ENCODE measurements at regions not wholly inside any gene's neighbourhood (a gene's known extent, or its start where the extent isn't known, plus 50 kb on each side); places are given as distances from the start of the nearest gene placed in this dataset.

- no peak for DNase-seq (ENCODE audit: low read depth)
Measured at GRCh38 chr16:72270531-72270930, 98.6 kb upstream of the PMFBP1 start.

- no peak for DNase-seq (ENCODE audit: low read depth)
Measured at GRCh38 chr16:72266836-72267235, 94.9 kb upstream of the PMFBP1 start.

GRCh38 chr16:72264771-72265170 is 92.8 kb upstream of the PMFBP1 start:
- DNase-seq (ENCODE audit: low read depth), result no peak

- no peak for DNase-seq (ENCODE audit: low read depth)
Measured at GRCh38 chr16:72262711-72263110, 90.8 kb upstream of the PMFBP1 start.

- DNase-seq (ENCODE audit: low read depth), result no peak
Measured at GRCh38 chr16:72261127-72261526, 89.2 kb upstream of the PMFBP1 start.

GRCh38 chr16:72256398-72257066 is 84.6 kb upstream of the PMFBP1 start:
- DNase-seq (ENCODE audit: low read depth), result no peak

- DNase-seq (ENCODE audit: low read depth), result no peak
Measured at GRCh38 chr16:72255786-72256185, 83.8 kb upstream of the PMFBP1 start.

GRCh38 chr16:72247821-72248253 is 75.9 kb upstream of the PMFBP1 start:
- no peak for DNase-seq (ENCODE audit: low read depth)

GRCh38 chr16:72246423-72246822 is 74.5 kb upstream of the PMFBP1 start:
- DNase-seq (ENCODE audit: low read depth), result no peak

GRCh38 chr16:72244853-72245252 is 72.9 kb upstream of the PMFBP1 start:
- DNase-seq (ENCODE audit: low read depth), result no peak

GRCh38 chr16:72243621-72244020 is 71.7 kb upstream of the PMFBP1 start:
- no peak for DNase-seq (ENCODE audit: low read depth)

- no peak for DNase-seq (ENCODE audit: low read depth)
Measured at GRCh38 chr16:72242757-72243156, 70.8 kb upstream of the PMFBP1 start.

- DNase-seq (ENCODE audit: low read depth), result no peak
Measured at GRCh38 chr16:72241930-72242329, 70.0 kb upstream of the PMFBP1 start.

- DNase-seq (ENCODE audit: low read depth), result no peak
Measured at GRCh38 chr16:72241008-72241407, 69.1 kb upstream of the PMFBP1 start.

- DNase-seq (ENCODE audit: low read depth), result no peak
Measured at GRCh38 chr16:72240466-72240865, 68.5 kb upstream of the PMFBP1 start.

- DNase-seq (ENCODE audit: low read depth), result no peak
Measured at GRCh38 chr16:72236866-72237265, 64.9 kb upstream of the PMFBP1 start.

- DNase-seq (ENCODE audit: low read depth), result no peak
Measured at GRCh38 chr16:72234387-72234786, 62.4 kb upstream of the PMFBP1 start.

- no peak for DNase-seq (ENCODE audit: low read depth)
Measured at GRCh38 chr16:72228014-72228413, 56.1 kb upstream of the PMFBP1 start.

- no peak for DNase-seq (ENCODE audit: low read depth)
Measured at GRCh38 chr16:72226136-72226535, 54.2 kb upstream of the PMFBP1 start.

GRCh38 chr16:72224260-72224768 is 52.4 kb upstream of the PMFBP1 start:
- no peak for DNase-seq (ENCODE audit: low read depth)

GRCh38 chr16:72222503-72222902 is 50.5 kb upstream of the PMFBP1 start:
- DNase-seq (ENCODE audit: low read depth), result no peak

Data from activated T-cell treated with anti-CD3 and anti-CD28 coated beads for 48 hours (primary cell).